ENCODE measurements at regions not wholly inside any gene's neighbourhood (a gene's known extent, or its start where the extent isn't known, plus 50 kb on each side); places are given as distances from the start of the nearest gene placed in this dataset.

GRCh38 chr5:175163586-175164275 lies 280.3 kb downstream of the DRD1 start:
- DNase-seq = no peak

GRCh38 chr5:175162036-175162435 lies 281.9 kb downstream of the DRD1 start:
- DNase-seq = no peak

GRCh38 chr5:175159956-175160355 lies 284.0 kb downstream of the DRD1 start:
- DNase-seq = no peak

GRCh38 chr5:175148636-175149172 lies 295.3 kb downstream of the DRD1 start:
- no peak for DNase-seq

- no peak for DNase-seq
These were observed 297.2 kb downstream of the DRD1 start for GRCh38 chr5:175146733-175147132.

- DNase-seq = no peak
These were observed 302.6 kb downstream of the DRD1 start for GRCh38 chr5:175141421-175141820.

DNA sequence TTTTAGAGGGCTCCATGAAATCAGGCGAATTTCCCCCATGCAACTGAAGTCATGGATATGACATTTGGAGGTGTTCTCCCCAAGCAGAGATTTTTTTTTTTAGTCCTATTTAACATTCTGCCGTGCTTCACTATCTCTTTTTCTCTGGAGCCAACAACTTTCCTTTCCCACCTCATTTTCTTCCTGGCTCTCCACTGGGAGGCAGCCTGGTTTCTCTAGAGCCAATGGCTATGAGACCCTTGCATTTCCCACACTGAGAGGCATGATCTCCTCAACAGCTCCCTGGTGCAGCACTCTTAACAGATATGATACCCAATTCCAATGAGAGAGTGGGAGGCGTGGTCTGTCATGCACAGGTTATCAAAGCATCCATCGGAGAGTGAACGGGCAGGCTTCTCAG lies 310.8 kb downstream of the DRD1 start:
- DNase-seq = no peak

DNA sequence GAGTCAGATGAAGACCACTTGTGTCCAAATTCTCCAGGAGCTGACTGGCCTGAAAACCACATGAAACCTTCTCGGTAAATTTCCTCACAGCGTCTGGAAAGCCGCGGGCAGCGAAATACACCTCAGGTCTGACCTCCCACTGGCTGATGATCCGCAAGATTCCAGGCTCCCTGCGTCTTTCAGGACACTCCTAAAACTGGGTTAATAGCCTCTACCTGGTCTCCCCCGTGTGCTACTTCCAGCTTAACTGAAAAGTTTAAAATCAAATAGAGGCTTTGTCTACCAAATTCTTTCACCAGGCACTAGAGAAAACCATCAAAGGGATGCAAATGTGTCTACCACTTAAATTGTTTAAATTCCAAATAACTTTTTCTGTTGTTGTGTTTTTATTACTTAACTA lies 312.6 kb downstream of the DRD1 start:
- no peak for DNase-seq

DNA sequence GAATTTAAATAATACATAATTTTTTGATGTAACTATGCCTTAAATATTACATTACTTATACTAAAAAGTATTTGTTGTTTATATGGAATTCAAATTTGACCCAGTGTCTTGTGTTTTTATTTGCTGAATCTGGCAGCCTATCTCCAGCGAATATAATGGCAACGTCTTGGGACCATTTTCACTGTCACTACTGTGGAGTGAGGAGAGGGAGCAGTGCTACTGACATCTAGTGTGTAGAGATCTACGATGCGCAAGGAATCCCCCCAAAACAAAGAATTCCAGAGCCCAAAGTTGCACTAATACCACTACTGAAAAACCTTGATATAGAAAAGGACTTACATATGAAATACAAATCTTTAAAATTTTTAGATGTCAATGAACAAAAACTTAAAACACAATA lies 314.4 kb downstream of the DRD1 start:
- no peak for DNase-seq

GRCh38 chr5:175129121-175129520 lies 314.9 kb downstream of the DRD1 start:
- DNase-seq = no peak

GRCh38 chr5:175124821-175125220 lies 319.2 kb downstream of the DRD1 start:
- DNase-seq = no peak

GRCh38 chr5:175124251-175124813 lies 319.6 kb downstream of the DRD1 start:
- DNase-seq = no peak

- DNase-seq = no peak
These were observed 320.4 kb downstream of the DRD1 start for GRCh38 chr5:175123542-175123941.

GRCh38 chr5:175121457-175121856 lies 322.5 kb downstream of the DRD1 start:
- DNase-seq = no peak

- DNase-seq = no peak
These were observed 323.6 kb downstream of the DRD1 start for GRCh38 chr5:175120412-175120811.

DNA sequence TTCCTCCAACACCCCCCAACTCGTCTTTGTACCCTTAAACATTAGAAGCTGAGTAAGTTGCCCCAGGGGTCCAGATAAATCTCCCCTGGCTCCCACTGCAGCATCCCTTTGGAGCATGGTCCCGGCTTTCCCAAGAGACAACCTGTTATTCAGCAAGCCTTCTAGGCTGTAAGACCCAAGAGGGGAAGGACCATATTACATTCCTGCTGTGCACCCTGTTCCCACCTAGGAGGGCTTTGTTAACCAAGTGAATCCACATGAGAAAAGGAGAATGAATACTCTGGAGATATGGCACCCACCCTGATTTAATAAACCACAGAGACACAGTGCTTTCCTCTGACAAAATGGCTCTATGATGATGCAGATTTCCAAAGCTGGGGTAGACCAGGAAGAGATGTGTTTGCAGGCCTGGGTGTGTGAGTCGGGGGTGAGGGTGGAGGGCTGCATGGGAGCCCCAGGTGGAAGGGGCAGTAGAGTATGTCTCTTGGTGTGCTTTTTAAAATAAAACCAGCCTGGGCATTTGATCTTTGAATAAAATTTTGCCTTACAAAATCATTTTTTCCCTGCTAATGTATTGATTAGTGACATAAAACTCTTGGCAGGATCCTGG lies 325.2 kb downstream of the DRD1 start:
- DNase-seq = no peak

GRCh38 chr5:175116466-175117048 lies 327.4 kb downstream of the DRD1 start:
- no peak for DNase-seq

DNA sequence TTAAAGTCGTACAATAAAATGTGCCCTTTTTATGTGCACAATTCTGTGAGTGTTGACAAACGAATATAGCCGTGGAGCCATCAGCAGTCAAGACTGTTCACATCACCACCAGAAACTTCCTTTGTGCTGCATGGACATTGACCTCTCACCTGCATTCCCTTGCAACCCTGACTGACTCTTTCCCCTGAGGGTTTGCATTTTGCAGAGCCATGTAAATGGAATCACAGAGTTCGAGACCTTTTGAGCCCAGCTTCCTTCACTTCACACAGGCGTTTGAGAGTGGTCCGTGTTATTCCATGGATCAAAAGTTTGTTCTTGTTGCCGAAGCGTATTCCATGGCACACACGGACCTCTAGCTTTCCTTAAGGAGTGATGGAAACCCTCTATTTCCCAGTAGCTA lies 328.2 kb downstream of the DRD1 start:
- DNase-seq = no peak

DNA sequence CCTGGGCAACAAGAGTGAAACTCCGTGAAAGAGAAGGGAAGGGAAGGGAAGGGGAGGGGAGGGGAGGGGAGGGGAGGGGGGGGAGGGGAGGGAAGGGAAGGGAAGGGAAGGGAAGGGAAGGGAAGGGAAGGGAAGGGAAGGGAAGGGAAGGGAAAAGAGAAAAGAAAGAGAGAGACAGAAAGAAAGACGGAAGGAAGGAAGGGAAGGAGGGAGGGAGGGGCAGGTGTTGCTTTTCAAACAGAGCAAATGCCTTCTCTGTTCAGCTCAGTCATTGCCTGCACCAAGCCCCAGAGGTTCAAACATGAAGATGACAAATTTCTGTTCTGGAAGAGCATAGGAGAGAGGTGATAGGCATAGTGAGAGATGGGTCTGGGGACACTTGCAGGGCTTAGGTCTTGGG lies 330.0 kb downstream of the DRD1 start:
- DNase-seq = no peak

GRCh38 chr5:175109058-175109755 lies 334.8 kb downstream of the DRD1 start:
- DNase-seq = no peak

DNA sequence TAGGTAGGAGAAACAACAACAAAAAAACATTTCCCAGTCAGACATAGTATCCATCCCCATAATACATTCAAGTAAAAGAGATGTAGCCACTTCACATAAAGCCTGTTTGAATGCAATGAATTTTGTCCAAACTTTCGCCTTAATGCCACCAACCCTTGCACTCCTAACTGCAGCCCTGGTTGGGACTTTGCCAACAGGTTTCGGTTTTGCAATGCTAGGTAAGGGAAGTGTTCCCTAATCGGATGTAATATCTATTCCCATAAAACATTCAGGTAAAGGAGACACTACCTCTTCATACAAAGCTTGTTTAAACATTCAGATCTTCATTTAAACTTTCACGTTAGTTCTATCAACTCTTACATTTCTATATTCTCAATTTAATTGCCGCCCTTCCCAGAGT lies 336.1 kb downstream of the DRD1 start:
- DNase-seq = no peak

GRCh38 chr5:175107028-175107588 lies 336.9 kb downstream of the DRD1 start:
- DNase-seq = no peak

GRCh38 chr5:175104677-175105076 lies 339.3 kb downstream of the DRD1 start:
- DNase-seq = no peak

Data from T-helper 9 cell (primary cell).